Activated CD4-positive, alpha-beta memory T cell treated with anti-CD3 and anti-CD28 coated beads, Interleukin-2, amount 10 ng/mL, durations not matched to agents 7 days and 5 days (primary cell): ENCODE measurements at regions not wholly inside any gene's neighbourhood (a gene's known extent, or its start where the extent isn't known, plus 50 kb on each side); places are given as distances from the start of the nearest gene placed in this dataset.

Experiments
- CTCF ChIA-PET: fragments of 350-600 bp; sonication (Branson Sonifier 250); formaldehyde crosslinking; loops from one replicate; lab custom pipeline; 2021; ENCODE audit warnings: antibody characterized with exemption, inconsistent platforms; lab: Charles Lee
- POLR2A ChIA-PET: fragments of 350-600 bp; sonication (Branson Sonifier 250); formaldehyde crosslinking; loops from one replicate; lab custom pipeline; 2021; ENCODE audit warnings: antibody characterized with exemption; lab: Charles Lee
- DNase-seq: peaks from one replicate; pipeline ENCODE4 v3.0.0-alpha.2; 2020
- H3K27ac Mint-ChIP-seq: one replicate; pipeline ENCODE4 v1.8.0; 2021; ENCODE audit warnings: mild to moderate bottlenecking, mixed read lengths
- H3K27me3 Mint-ChIP-seq: one replicate; pipeline ENCODE4 v1.8.0; 2021; ENCODE audit warnings: mixed read lengths
- H3K36me3 Mint-ChIP-seq: one replicate; pipeline ENCODE4 v1.8.0; 2021; ENCODE audit warnings: low read depth, mixed read lengths
- H3K4me1 Mint-ChIP-seq: one replicate; pipeline ENCODE4 v1.8.0; 2021; ENCODE audit warnings: mixed read lengths
- H3K4me3 Mint-ChIP-seq: one replicate; pipeline ENCODE4 v1.8.0; 2021; ENCODE audit warnings: mild to moderate bottlenecking, mixed read lengths
- H3K9me3 Mint-ChIP-seq: one replicate; pipeline ENCODE4 v1.8.0; 2021; ENCODE audit warnings: mixed read lengths

DNA sequence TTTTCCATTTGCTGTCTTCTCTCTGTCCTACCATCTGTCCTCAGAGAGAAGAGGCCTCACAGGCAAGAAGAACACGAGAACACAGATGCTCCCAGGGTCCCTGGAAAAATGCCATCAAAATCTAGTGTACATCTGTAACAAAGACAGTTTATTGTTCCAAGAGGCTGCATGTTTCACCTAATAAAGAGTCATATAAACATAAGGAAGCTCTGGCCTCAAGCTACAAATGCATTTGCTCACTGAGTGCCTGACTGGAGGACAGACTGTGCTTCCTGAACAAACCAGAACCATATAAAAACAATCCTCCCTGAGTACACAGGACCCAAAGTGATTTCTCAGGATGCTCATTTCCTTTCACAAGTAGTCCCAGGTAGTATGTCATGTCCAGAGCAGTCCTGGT lies 76.3 kb upstream of the SLC44A3 start:
- ChIA-PET POLR2A (no interaction called here), CTCF (no interaction called here)
- Mint-ChIP-seq H3K9me3 (no peaks in the 10 kb centered on the region), H3K27ac (no peak overlapping the region), H3K36me3 (no peaks in the 10 kb centered on the region), H3K27me3 (peaks cover 7% of the 10 kb centered on the region), H3K4me3 (no peak overlapping the region), H3K4me1 (peaks cover 4% of the 10 kb centered on the region)
- DNase-seq, result no peak

- ChIA-PET POLR2A (no interaction called here), CTCF (no interaction called here)
- no peaks in the 10 kb centered on the region for H3K36me3 Mint-ChIP-seq
- peaks cover 12% of the 10 kb centered on the region for H3K27me3 Mint-ChIP-seq
- no peak for DNase-seq
- no peak overlapping the region for H3K4me3 Mint-ChIP-seq
- no peaks in the 10 kb centered on the region for H3K9me3 Mint-ChIP-seq
- peaks cover 4% of the 10 kb centered on the region for H3K4me1 Mint-ChIP-seq
- no peak overlapping the region for H3K27ac Mint-ChIP-seq
These were observed 78.2 kb upstream of the SLC44A3 start for GRCh38 chr1:94741996-94742395.

GRCh38 chr1:94741510-94741909 lies 78.6 kb upstream of the SLC44A3 start:
- H3K9me3 Mint-ChIP-seq, result no peaks in the 10 kb centered on the region
- H3K36me3 Mint-ChIP-seq, result no peaks in the 10 kb centered on the region
- no peak overlapping the region for H3K27ac Mint-ChIP-seq
- POLR2A ChIA-PET, result no interaction called here
- CTCF ChIA-PET, result no interaction called here
- DNase-seq, result no peak
- no peak overlapping the region for H3K4me3 Mint-ChIP-seq
- H3K27me3 Mint-ChIP-seq, result peaks cover 13% of the 10 kb centered on the region
- peaks cover 4% of the 10 kb centered on the region for H3K4me1 Mint-ChIP-seq

GRCh38 chr1:94739521-94740061 lies 80.6 kb upstream of the SLC44A3 start:
- Mint-ChIP-seq H3K9me3 (no peaks in the 10 kb centered on the region), H3K4me3 (no peak overlapping the region)
- CTCF ChIA-PET, result no interaction called here

GRCh38 chr1:94738371-94738770 lies 81.8 kb upstream of the SLC44A3 start:
- Mint-ChIP-seq H3K27me3 (peaks cover 13% of the 10 kb centered on the region), H3K4me3 (no peak overlapping the region), H3K9me3 (no peaks in the 10 kb centered on the region), H3K27ac (no peak overlapping the region), H3K36me3 (no peaks in the 10 kb centered on the region), H3K4me1 (peaks cover 12% of the 10 kb centered on the region)
- ChIA-PET POLR2A (no interaction called here), CTCF (interaction anchor here (0.7 kb wide), 1 partner anchor 84 kb away, joined by 3 read pairs; no protein-coding TSS in a partner anchor)
- no peak for DNase-seq

More at GRCh38 chr1:94739521-94740061, 80.6 kb upstream of the SLC44A3 start:
- Mint-ChIP-seq H3K27me3 (peaks cover 13% of the 10 kb centered on the region), H3K36me3 (no peaks in the 10 kb centered on the region), H3K27ac (no peak overlapping the region), H3K4me1 (peaks cover 12% of the 10 kb centered on the region)
- no peak for DNase-seq
- POLR2A ChIA-PET, result no interaction called here

DNA sequence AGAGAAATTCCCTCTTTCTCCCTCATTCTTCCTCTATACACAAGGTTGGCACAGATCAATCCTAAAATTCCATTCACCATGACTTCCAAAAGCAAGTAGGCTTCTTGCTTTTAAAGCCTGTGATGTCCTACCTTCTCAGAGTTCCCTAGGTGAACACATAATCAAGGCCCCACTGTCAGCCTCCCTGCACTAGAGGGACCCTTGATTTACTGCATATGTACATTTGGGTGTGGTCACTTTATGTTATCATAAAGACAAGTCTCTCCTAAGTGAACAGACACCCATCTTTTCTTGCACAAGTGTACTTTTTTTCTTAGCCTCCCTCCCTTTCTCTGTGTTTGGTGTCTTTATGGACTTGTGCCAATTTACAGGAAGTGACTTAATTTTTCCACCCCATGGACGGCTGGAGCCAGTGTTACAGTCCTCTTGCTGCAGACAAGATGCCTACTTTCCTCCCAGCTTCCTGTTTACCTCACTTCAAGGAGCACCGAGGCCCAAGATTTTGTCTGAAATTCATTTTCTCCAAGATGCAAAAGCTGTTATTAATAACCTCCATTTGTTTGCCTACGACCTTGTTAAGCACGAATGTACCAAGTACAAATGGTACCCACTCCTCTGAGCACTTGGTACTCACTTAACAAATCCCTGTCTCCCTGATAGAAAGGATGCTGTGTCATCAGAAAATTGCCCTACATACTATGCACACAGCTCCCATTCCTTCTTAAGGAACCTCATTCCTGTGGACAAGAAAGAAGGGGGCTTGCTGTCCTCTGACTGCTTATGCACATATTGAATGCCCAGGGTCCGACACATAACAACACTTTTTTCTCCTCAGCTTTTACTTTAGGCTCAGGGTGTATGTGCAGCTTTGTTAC lies 82.8 kb upstream of the SLC44A3 start:
- Mint-ChIP-seq H3K4me1 (peaks cover 12% of the 10 kb centered on the region), H3K27ac (no peak overlapping the region), H3K4me3 (no peak overlapping the region), H3K36me3 (no peaks in the 10 kb centered on the region), H3K9me3 (no peaks in the 10 kb centered on the region), H3K27me3 (peaks cover 13% of the 10 kb centered on the region)
- no peak for DNase-seq
- POLR2A ChIA-PET, result no interaction called here
- CTCF ChIA-PET, result no interaction called here

GRCh38 chr1:94736549-94736948 lies 83.6 kb upstream of the SLC44A3 start:
- no peak for DNase-seq
- Mint-ChIP-seq H3K27me3 (peaks cover 13% of the 10 kb centered on the region), H3K9me3 (no peaks in the 10 kb centered on the region), H3K4me3 (no peak overlapping the region), H3K4me1 (peaks cover 10% of the 10 kb centered on the region), H3K36me3 (no peaks in the 10 kb centered on the region), H3K27ac (no peak overlapping the region)
- ChIA-PET POLR2A (no interaction called here), CTCF (no interaction called here)

DNA sequence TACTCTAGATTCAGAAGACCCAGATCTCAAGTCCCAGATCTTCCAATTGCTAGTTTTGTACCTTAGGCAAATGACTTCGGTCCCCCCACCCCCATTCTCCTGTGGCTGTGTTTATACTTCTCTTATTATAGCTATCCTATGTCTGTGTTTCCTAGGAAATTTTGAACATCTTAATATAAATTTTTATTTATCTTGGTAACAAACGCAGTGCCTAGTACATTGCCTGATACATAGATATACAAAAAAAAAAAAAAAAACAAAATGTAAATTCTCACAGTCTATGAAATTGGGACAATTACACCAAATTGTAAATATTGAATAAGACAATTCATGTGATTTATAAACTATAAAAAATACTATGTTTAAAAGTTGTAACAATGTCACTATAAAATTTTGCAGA lies 84.1 kb upstream of the SLC44A3 start:
- POLR2A ChIA-PET, result no interaction called here

GRCh38 chr1:94734963-94735901 lies 84.9 kb upstream of the SLC44A3 start:
- POLR2A ChIA-PET, result no interaction called here
- Mint-ChIP-seq H3K27ac (no peak overlapping the region), H3K9me3 (no peaks in the 10 kb centered on the region), H3K4me1 (peaks cover 8% of the 10 kb centered on the region), H3K4me3 (no peak overlapping the region), H3K36me3 (no peaks in the 10 kb centered on the region), H3K27me3 (peaks cover 11% of the 10 kb centered on the region)
- no peak for DNase-seq
- CTCF ChIA-PET, result no interaction called here

More for the DNA sequence above, 84.1 kb upstream of the SLC44A3 start:
- no peak for DNase-seq
- CTCF ChIA-PET, result no interaction called here
- H3K36me3 Mint-ChIP-seq, result no peaks in the 10 kb centered on the region
- H3K27me3 Mint-ChIP-seq, result peaks cover 13% of the 10 kb centered on the region
- H3K27ac Mint-ChIP-seq, result no peak overlapping the region
- H3K4me1 Mint-ChIP-seq, result peaks cover 8% of the 10 kb centered on the region
- no peak overlapping the region for H3K4me3 Mint-ChIP-seq
- no peaks in the 10 kb centered on the region for H3K9me3 Mint-ChIP-seq

GRCh38 chr1:94731891-94732290 lies 88.3 kb upstream of the SLC44A3 start:
- Mint-ChIP-seq H3K4me1 (peaks cover 8% of the 10 kb centered on the region), H3K27me3 (peaks cover 1% of the 10 kb centered on the region), H3K36me3 (no peaks in the 10 kb centered on the region), H3K27ac (no peak overlapping the region), H3K4me3 (no peak overlapping the region), H3K9me3 (no peaks in the 10 kb centered on the region)
- POLR2A ChIA-PET, result no interaction called here
- CTCF ChIA-PET, result no interaction called here
- DNase-seq, result no peak

DNA sequence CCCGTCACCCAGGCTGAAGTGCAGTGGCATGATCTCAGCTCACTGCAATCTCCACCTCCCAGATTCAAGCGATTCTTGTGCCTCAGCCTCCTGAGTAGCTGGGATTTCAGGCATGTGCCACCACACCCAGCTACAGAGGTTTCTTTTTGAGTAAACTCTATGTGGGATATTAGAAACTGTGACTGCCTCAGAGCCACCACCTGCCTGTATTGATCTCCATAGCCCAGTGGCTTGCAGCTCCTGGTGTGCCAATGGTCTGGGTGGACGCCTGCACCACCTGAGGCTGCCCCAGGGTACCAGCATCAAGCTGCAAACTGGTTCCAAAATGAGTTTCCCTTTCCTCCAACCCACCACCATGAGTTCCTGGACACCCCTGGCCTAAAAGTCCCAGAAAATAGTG lies 89.7 kb upstream of the SLC44A3 start:
- H3K27me3 Mint-ChIP-seq, result peaks cover 3% of the 10 kb centered on the region
- no peak overlapping the region for H3K4me3 Mint-ChIP-seq
- peaks cover 2% of the 10 kb centered on the region for H3K4me1 Mint-ChIP-seq
- no peak for DNase-seq
- ChIA-PET POLR2A (no interaction called here), CTCF (no interaction called here)
- H3K36me3 Mint-ChIP-seq, result no peaks in the 10 kb centered on the region
- H3K27ac Mint-ChIP-seq, result no peak overlapping the region
- H3K9me3 Mint-ChIP-seq, result no peaks in the 10 kb centered on the region

DNA sequence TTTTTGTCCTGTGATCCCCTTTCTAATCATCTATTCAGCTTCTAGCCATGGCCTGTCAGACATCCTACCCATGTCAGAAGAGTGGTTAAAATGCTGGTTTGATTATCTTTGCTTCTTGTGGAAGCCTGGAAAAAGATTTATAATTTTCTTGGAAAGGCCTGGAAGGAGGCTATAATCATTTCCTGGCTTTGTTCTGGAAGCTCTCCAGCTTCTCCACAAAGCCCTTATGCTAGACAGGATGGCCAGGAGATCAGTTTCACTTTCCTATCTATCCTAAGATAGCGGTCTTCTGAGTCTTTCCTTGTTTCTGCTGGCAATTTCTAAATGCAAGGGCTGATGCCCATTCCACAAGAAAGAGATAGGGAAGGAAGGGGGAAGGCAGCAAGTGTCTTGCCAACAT lies 90.9 kb upstream of the SLC44A3 start:
- Mint-ChIP-seq H3K9me3 (no peaks in the 10 kb centered on the region), H3K36me3 (no peaks in the 10 kb centered on the region), H3K27ac (no peak overlapping the region), H3K4me3 (no peak overlapping the region), H3K4me1 (no peaks in the 10 kb centered on the region), H3K27me3 (peaks cover 4% of the 10 kb centered on the region)
- DNase-seq, result no peak
- POLR2A ChIA-PET, result no interaction called here
- CTCF ChIA-PET, result no interaction called here
